ENCODE measurements at regions not wholly inside any gene's neighbourhood (a gene's known extent, or its start where the extent isn't known, plus 50 kb on each side); places are given as distances from the start of the nearest gene placed in this dataset.
A peak's percentile ranks its signal among the peaks of the same experiment; 100 is the strongest.

DNA sequence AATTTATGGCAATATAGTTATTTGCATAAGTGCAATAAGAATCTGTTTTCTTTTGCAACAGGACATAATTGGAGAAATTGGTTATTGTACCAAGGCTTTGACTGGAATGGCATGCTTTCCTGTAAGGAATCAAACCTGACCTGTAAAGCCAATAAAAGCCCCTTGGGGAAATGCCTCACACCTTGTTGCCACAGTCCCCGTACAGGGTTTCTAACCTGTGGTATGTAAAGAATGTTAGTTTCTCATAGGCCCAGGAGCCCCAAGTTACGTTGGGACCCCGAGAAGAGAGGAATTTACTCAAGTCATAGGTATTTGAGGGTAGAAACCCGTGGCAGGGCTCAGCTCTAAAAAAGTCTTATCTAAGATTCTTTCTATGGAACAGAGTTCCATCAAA, 441.4 kb downstream of the IGSF11 start:
- H3K4me1 ChIP-seq = peaks cover 0 to 12% (median 2%) of the 10 kb centered on the region in 4 donors
- no peak overlapping the region for H3K4me3 ChIP-seq
- no peaks in the 10 kb centered on the region for H3K36me3 ChIP-seq
- no peaks in the 10 kb centered on the region for H3K9me3 ChIP-seq
- 30% methylated on average over 4 of the region's 4 CpGs for WGBS (ENCODE audit: insufficient coverage, low coverage, low lambda C conversion rate, missing lambda C conversion rate)
- peak overlapping the region in 2 of 3 donors; percentile 67 to 74 for H3K27ac ChIP-seq
- intact Hi-C loops (cut with DNase I) = no loop called here
- TF ChIP-seq, protein P1, sequence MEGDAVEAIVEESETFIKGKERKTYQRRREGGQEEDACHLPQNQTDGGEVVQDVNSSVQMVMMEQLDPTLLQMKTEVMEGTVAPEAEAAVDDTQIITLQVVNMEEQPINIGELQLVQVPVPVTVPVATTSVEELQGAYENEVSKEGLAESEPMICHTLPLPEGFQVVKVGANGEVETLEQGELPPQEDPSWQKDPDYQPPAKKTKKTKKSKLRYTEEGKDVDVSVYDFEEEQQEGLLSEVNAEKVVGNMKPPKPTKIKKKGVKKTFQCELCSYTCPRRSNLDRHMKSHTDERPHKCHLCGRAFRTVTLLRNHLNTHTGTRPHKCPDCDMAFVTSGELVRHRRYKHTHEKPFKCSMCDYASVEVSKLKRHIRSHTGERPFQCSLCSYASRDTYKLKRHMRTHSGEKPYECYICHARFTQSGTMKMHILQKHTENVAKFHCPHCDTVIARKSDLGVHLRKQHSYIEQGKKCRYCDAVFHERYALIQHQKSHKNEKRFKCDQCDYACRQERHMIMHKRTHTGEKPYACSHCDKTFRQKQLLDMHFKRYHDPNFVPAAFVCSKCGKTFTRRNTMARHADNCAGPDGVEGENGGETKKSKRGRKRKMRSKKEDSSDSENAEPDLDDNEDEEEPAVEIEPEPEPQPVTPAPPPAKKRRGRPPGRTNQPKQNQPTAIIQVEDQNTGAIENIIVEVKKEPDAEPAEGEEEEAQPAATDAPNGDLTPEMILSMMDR (IDR thresholded peaks at IDR 0.05) = no peak
- TF ChIP-seq POLR2A (IDR thresholded peaks at IDR 0.05) = no peak
- peak in 1 of 4 donors; percentile 5 for ATAC-seq
- no peaks in the 10 kb centered on the region for H3K27me3 ChIP-seq
- no peak for DNase-seq

DNA sequence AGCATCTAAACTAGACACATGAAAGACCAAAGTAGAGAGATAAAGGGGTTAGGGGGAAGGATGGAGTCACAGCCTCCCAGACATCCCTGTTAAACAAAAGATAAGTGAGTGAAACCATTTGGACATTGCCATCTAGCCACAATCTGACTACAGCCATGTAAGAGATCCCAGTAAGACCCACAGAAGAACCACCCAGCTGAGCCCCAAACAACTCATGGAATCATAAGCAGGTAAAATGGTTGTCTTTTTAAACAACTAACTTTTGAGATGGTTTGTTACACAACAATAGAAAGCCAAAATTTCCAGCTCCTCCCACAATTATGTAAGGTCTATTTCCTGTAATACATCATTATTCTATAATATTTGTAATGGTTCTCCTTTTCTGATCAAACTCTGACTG, 437.5 kb downstream of the IGSF11 start:
- no peak for TF ChIP-seq POLR2A (IDR thresholded peaks at IDR 0.05)
- TF ChIP-seq, protein P1 (IDR thresholded peaks at IDR 0.05) = no peak
- Histone ChIP-seq H3K4me1 (peaks cover 0 to 15% (median 6%) of the 10 kb centered on the region in 4 donors), H3K4me3 (no peak overlapping the region), H3K27ac (no peak overlapping the region), H3K9me3 (no peaks in the 10 kb centered on the region), H3K27me3 (no peaks in the 10 kb centered on the region), H3K36me3 (no peaks in the 10 kb centered on the region)
- ATAC-seq (no peak), DNase-seq (no peak)
- intact Hi-C loops (cut with DNase I) = no loop called here

DNA sequence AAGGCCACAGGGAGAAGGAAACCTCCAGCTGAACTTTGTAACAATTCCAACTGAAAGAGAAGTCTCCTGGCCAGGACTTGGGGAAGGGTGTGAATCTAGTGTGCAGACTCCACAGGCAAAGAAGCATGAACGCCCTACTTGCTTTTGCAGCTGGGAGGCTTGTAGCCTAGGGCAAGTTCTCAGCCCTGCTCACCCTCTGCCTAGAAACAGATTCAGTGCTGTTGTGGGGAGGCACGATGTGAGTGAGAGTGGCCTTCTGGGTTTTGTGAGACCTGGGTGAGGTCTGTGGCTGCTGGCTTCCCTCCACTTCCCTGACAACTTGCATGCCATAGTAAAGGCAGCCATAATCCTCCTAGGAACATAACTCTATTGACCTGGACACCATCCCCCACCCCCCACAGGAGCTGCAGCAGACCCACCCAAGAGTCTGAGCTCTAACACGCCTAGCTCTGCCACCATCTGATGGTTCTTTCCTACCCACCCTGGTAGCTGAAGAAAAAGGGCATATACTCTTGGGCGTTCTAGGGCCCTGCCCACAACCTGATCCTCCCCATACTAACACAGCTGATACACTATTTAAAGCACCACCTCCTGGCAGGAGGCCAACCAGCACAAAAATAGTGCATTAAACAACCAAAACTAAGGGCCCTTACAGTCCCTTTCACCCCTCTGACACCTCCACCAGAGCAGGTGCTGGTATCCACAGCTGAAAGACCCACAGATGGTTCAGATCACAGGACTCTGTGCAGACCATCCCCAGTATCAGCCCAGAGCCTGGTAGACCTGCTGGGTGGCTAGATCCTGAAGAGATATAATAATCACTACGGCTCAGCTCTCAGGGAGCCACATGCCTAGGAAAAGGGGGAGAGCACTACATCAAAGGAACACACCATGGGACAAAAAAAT, 426.5 kb downstream of the IGSF11 start:
- Histone ChIP-seq H3K4me1 (no peaks in the 10 kb centered on the region), H3K27me3 (no peaks in the 10 kb centered on the region), H3K4me3 (no peak overlapping the region), H3K27ac (no peak overlapping the region), H3K36me3 (no peaks in the 10 kb centered on the region), H3K9me3 (no peaks in the 10 kb centered on the region)
- intact Hi-C loops (cut with DNase I) = no loop called here
- TF ChIP-seq, protein P1 (IDR thresholded peaks at IDR 0.05) = no peak
- ATAC-seq (no peak), DNase-seq (no peak)
- WGBS (ENCODE audit: insufficient coverage, low coverage, low lambda C conversion rate, missing lambda C conversion rate) = 62% methylated on average over 3 of the region's 5 CpGs

DNA sequence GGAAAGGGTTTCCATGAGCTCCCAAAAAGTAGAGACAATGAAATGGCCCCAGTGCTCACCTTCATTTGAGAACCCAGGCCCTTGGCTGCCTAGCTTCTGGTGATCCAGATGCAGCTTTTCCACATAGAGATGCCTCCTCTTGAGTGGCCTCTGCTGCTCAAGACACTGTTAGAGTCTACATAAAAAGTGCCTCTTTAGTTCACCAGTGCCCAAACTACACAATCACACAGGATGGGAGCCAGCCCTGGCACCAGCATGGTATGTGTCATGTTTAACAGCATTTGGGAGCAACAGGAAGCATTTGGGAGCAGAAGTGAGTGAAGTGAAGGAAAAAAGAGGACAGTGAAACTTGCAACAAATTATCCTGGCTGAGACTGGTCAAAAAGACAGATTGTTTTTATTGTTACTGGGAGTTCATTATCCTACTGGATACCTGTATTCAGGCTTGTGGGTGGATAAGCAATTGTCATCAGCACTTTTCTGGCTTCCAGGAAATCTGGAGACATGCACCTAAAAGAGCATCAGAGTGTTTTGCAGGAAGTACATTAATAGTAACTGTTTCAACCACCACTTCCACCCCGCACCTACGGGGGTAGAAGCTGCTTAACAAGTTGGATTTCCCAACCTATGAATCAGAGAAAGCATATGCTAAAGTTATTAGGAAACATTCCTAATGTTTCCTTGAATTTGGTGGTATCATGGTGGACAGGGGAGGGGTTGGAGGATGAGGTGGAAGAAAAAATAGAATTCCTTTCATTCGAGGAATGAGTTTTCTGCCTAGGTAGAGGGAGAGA, 416.2 kb downstream of the IGSF11 start:
- Histone ChIP-seq H3K9me3 (no peaks in the 10 kb centered on the region), H3K27me3 (no peaks in the 10 kb centered on the region), H3K4me1 (no peaks in the 10 kb centered on the region), H3K27ac (no peak overlapping the region), H3K36me3 (no peaks in the 10 kb centered on the region), H3K4me3 (no peak overlapping the region)
- intact Hi-C loops (cut with DNase I) = no loop called here
- ATAC-seq (no peak), DNase-seq (no peak)
- TF ChIP-seq, protein P1 (IDR thresholded peaks at IDR 0.05) = no peak
- no peak for TF ChIP-seq POLR2A (IDR thresholded peaks at IDR 0.05)
- WGBS (ENCODE audit: insufficient coverage, low coverage, low lambda C conversion rate, missing lambda C conversion rate) = 34% methylated on average over 3 of the region's 3 CpGs

All from right lobe of liver (tissue), 6 donors.